22Rv1 (cell line): ENCODE measurements at regions not wholly inside any gene's neighbourhood (a gene's known extent, or its start where the extent isn't known, plus 50 kb on each side); places are given as distances from the start of the nearest gene placed in this dataset.

Source experiments
- CTCF ChIP-seq: fragments of 450-650 bp; IDR thresholded peaks from 2 replicates; pipeline ENCODE4 v1.5.1; 2017; ENCODE audit warnings: mild to moderate bottlenecking
- ZFX ChIP-seq: fragments of 450-650 bp; IDR thresholded peaks from 2 replicates; pipeline ENCODE4 v1.6.1; 2017; ENCODE audit warnings: antibody characterized with exemption, borderline replicate concordance

- TF ChIP-seq CTCF (no peak), ZFX (no peak)
Measured at GRCh38 chr7:145584401-145584800, 532.2 kb upstream of the CNTNAP2 start.
